Liver (tissue), 3 donors: ENCODE measurements at regions not wholly inside any gene's neighbourhood (a gene's known extent, or its start where the extent isn't known, plus 50 kb on each side); places are given as distances from the start of the nearest gene placed in this dataset.

Experiments used
- CTCF ChIP-seq: fragments of 150-350 bp; IDR thresholded peaks from 2 replicates; pipeline ENCODE4 v1.5.1; 2017; ENCODE audit warnings: improper control_type of control experiment, low read depth, low read length; ENCODE audit not compliant: missing input control
- GABPA ChIP-seq, 2 donors: IDR thresholded peaks in 1 of 2; conservative IDR thresholded peaks in 1 of 2; 2 replicates each; pipeline ENCODE4 v1.6.1; 2016; ENCODE audit warnings: antibody characterized with exemption in 2 of 2, mild to moderate bottlenecking in 1 of 2, moderate library complexity in 1 of 2
- MAX ChIP-seq: IDR thresholded peaks from 2 replicates; pipeline ENCODE4 v1.6.1; 2016; ENCODE audit warnings: antibody characterized with exemption
- RAD21 ChIP-seq, 2 donors: IDR thresholded peaks; 2 replicates each; pipeline ENCODE4 v1.6.1; 2016; ENCODE audit warnings: antibody characterized with exemption in 2 of 2, mild to moderate bottlenecking in 2 of 2
- REST ChIP-seq: IDR thresholded peaks from 2 replicates; pipeline ENCODE4 v1.6.1; 2016; ENCODE audit warnings: antibody characterized with exemption, mild to moderate bottlenecking
- RXRA ChIP-seq, 2 donors: IDR thresholded peaks; 2 replicates each; pipeline ENCODE4 v1.6.1; 2017 to 2018; ENCODE audit warnings: antibody characterized with exemption in 2 of 2, mild to moderate bottlenecking in 1 of 2
- TAF1 ChIP-seq: conservative IDR thresholded peaks from 2 replicates; pipeline ENCODE4 v1.6.1; 2016; ENCODE audit warnings: antibody characterized with exemption, mild to moderate bottlenecking
- YY1 ChIP-seq: IDR thresholded peaks from 2 replicates; pipeline ENCODE4 v1.6.1; 2016; ENCODE audit warnings: antibody characterized with exemption, mild to moderate bottlenecking
- donor health status: healthy.
- donor health status: healthy.

GRCh38 chrX:113075521-113075920 lies 234.9 kb upstream of the AMOT start:
- TF ChIP-seq CTCF, result no peak
- TF ChIP-seq YY1, result no peak
- no peak for TF ChIP-seq MAX
- no peak for TF ChIP-seq TAF1
- TF ChIP-seq GABPA (IDR thresholded peaks at IDR 0.05 in 1 of 2, conservative IDR thresholded peaks at IDR 0.05 in 1 of 2), result no peak
- no peak for TF ChIP-seq REST
- no peak for TF ChIP-seq RAD21 (IDR thresholded peaks at IDR 0.05)
- TF ChIP-seq RXRA (IDR thresholded peaks at IDR 0.05), result no peak
